ENCODE measurements at regions not wholly inside any gene's neighbourhood (a gene's known extent, or its start where the extent isn't known, plus 50 kb on each side); places are given as distances from the start of the nearest gene placed in this dataset.
"Not testable (repeated sequence)": the region's sequence is repeated elsewhere in the genome, so short reads cannot be mapped to it uniquely, and the experiment has no call there.

DNA sequence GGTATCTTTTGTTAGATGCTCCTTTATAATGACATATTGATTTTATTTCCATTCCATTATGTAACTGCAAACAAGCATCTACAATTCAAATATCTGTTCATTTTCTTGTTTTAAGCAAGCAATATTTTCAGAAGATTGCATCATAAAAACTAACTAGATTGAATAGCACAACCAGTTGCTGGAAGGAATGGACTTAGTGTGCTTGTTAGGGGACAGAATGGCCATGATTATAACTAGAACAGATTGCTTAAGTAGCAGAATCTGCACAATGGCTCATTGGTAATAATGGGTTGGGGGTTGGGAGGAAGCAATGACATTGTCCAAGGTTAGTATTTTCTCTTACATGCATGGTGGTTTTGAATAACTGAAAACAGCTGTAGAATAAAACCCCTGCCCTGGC lies 939.5 kb downstream of the SLC16A7 start:
- ATAC-seq (no peak), DNase-seq (no peak)
- intact Hi-C loops (cut with DNase I) = no loop called here
- TF ChIP-seq, protein P1, sequence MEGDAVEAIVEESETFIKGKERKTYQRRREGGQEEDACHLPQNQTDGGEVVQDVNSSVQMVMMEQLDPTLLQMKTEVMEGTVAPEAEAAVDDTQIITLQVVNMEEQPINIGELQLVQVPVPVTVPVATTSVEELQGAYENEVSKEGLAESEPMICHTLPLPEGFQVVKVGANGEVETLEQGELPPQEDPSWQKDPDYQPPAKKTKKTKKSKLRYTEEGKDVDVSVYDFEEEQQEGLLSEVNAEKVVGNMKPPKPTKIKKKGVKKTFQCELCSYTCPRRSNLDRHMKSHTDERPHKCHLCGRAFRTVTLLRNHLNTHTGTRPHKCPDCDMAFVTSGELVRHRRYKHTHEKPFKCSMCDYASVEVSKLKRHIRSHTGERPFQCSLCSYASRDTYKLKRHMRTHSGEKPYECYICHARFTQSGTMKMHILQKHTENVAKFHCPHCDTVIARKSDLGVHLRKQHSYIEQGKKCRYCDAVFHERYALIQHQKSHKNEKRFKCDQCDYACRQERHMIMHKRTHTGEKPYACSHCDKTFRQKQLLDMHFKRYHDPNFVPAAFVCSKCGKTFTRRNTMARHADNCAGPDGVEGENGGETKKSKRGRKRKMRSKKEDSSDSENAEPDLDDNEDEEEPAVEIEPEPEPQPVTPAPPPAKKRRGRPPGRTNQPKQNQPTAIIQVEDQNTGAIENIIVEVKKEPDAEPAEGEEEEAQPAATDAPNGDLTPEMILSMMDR (IDR thresholded peaks at IDR 0.05) = no peak
- TF ChIP-seq POLR2A (IDR thresholded peaks at IDR 0.05) = no peak
- Histone ChIP-seq H3K4me3 (no peak overlapping the region), H3K27me3 (no peaks in the 10 kb centered on the region), H3K9me3 (no peaks in the 10 kb centered on the region), H3K36me3 (replicated peaks in 1 of 2; ENCODE audit: insufficient read depth in 1 of 2, low read depth in 2 of 2) (no peaks in the 10 kb centered on the region), H3K4me1 (no peaks in the 10 kb centered on the region), H3K27ac (no peak overlapping the region)

DNA sequence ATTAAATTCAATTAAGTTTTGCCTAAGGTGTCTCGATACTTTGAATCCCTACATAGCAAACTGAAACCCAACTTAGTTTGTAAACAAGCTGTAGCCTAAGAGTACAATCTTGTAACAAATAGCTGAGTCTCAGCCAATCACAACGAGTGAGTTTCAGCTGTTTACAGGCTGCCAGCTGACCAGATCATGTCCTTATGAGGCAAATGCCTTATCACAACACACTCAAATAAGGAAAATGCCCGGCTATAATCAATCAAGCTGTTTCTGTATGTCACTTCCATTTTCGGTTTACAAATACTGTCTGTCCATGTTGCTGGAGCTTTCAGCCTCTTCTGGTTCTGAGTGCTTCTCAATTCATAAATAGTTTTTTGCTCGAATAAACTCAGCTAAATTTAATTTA lies 943.8 kb downstream of the SLC16A7 start:
- Histone ChIP-seq H3K9me3 (no peaks in the 10 kb centered on the region), H3K4me3 (no peak overlapping the region), H3K27me3 (no peaks in the 10 kb centered on the region), H3K4me1 (no peaks in the 10 kb centered on the region), H3K27ac (no peak overlapping the region), H3K36me3 (replicated peaks in 1 of 2; ENCODE audit: insufficient read depth in 1 of 2, low read depth in 2 of 2) (no peaks in the 10 kb centered on the region)
- intact Hi-C loops (cut with DNase I) = no loop called here
- no peak for ATAC-seq
- no peak for DNase-seq
- WGBS, 2 donors = 32% methylated on average over 5 of the region's 5 CpGs
- TF ChIP-seq POLR2A (IDR thresholded peaks at IDR 0.05) = no peak
- TF ChIP-seq, protein P1 (IDR thresholded peaks at IDR 0.05) = no peak

GRCh38 chr12:60568914-60569313 lies 973.1 kb downstream of the SLC16A7 start:
- ATAC-seq (no peak), DNase-seq (no peak)
- no peaks in the 10 kb centered on the region for H3K27me3 ChIP-seq
- H3K9me3 ChIP-seq = no peaks in the 10 kb centered on the region
- no peak overlapping the region for H3K4me3 ChIP-seq
- 53 to 66% methylated on average over 2 of the region's 2 CpGs for WGBS, 2 donors
- H3K36me3 ChIP-seq (replicated peaks in 1 of 2; ENCODE audit: insufficient read depth in 1 of 2, low read depth in 2 of 2) = no peaks in the 10 kb centered on the region
- TF ChIP-seq, protein P1 (IDR thresholded peaks at IDR 0.05) = no peak
- no peak for TF ChIP-seq POLR2A (IDR thresholded peaks at IDR 0.05)
- no peaks in the 10 kb centered on the region for H3K4me1 ChIP-seq
- H3K27ac ChIP-seq = no peak overlapping the region
- intact Hi-C loops (cut with DNase I) = no loop called here

- Histone ChIP-seq H3K27me3 (no peaks in the 10 kb centered on the region), H3K27ac (no peak overlapping the region), H3K4me1 (no peaks in the 10 kb centered on the region), H3K9me3 (no peaks in the 10 kb centered on the region), H3K4me3 (no peak overlapping the region), H3K36me3 (replicated peaks in 1 of 2; ENCODE audit: insufficient read depth in 1 of 2, low read depth in 2 of 2) (no peaks in the 10 kb centered on the region)
- no peak for TF ChIP-seq POLR2A (IDR thresholded peaks at IDR 0.05)
- 17 to 20% methylated on average over 4 of the region's 4 CpGs for WGBS, 2 donors
- ATAC-seq (no peak), DNase-seq (no peak)
- intact Hi-C loops (cut with DNase I) = no loop called here
Measured at GRCh38 chr12:60577607-60578006, 981.8 kb downstream of the SLC16A7 start.

DNA sequence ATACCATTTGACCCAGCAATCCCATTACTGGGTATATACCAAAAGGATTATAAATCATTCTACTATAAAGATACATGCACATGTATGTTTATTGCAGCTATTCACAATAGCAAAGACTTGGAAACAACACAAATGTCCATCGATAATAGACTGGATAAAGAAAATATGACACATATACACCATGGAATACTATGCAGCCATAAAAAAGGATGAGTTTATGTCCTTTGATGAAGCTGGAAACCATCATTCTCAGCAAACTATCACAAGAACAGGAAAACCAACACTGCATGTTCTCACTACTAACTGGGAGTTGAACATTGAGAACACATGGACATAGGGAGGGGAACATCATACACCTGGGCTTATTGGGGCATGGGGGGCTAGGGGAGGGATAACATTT lies 991.8 kb downstream of the SLC16A7 start:
- H3K36me3 ChIP-seq (replicated peaks in 1 of 2; ENCODE audit: insufficient read depth in 1 of 2, low read depth in 2 of 2); H3K9me3 ChIP-seq; H3K27ac ChIP-seq; DNase-seq; intact Hi-C loops (cut with DNase I); ATAC-seq; H3K4me1 ChIP-seq; H3K27me3 ChIP-seq; H3K4me3 ChIP-seq: not testable (repeated sequence)
- 68 to 76% methylated on average over 1 of the region's 1 CpG for WGBS, 2 donors

DNA sequence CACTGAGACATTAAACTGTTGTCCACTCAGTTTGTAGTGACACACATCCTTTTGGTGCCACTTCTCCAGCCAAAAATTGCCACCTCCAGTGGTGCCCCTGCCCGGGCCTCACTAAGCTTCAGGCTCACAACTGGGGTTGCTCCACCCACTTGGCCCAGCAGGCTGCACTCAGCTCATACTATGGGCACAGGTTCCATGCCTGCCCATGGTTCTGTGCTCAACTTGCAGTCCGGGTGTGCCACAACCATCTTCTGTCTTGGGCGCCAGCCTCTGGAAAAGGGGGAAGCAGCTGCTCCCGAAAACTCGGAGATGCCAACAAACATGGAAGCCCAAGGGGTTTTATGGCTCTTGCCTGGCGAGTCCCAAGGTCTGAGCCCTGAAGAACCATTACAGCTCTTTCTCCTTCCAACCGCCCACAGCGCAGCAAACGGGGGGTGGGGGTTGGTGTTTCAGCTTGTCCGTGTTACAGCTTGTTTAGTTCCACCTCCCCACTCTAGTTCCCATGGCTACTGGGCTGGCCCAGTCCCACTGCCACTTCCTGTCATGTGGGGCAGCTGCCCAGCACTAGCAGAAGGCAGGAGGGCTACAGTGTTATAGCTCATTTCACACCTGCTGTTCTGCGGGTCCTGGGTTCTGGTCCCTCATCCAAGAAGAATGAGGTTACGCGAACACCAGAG lies 998.3 kb downstream of the SLC16A7 start:
- H3K9me3 ChIP-seq = no peaks in the 10 kb centered on the region
- intact Hi-C loops (cut with DNase I) = no loop called here
- ATAC-seq (no peak), DNase-seq (no peak)
- H3K27ac ChIP-seq = no peak overlapping the region
- no peaks in the 10 kb centered on the region for H3K36me3 ChIP-seq (replicated peaks in 1 of 2; ENCODE audit: insufficient read depth in 1 of 2, low read depth in 2 of 2)
- no peak overlapping the region for H3K4me3 ChIP-seq
- no peaks in the 10 kb centered on the region for H3K4me1 ChIP-seq
- TF ChIP-seq, protein P1 (IDR thresholded peaks at IDR 0.05) = no peak
- TF ChIP-seq POLR2A (IDR thresholded peaks at IDR 0.05) = no peak
- 79 to 82% methylated on average over 11 to 13 of the region's 13 CpGs for WGBS, 2 donors
- H3K27me3 ChIP-seq = no peaks in the 10 kb centered on the region
